ENCODE measurements at regions not wholly inside any gene's neighbourhood (a gene's known extent, or its start where the extent isn't known, plus 50 kb on each side); places are given as distances from the start of the nearest gene placed in this dataset.

DNA sequence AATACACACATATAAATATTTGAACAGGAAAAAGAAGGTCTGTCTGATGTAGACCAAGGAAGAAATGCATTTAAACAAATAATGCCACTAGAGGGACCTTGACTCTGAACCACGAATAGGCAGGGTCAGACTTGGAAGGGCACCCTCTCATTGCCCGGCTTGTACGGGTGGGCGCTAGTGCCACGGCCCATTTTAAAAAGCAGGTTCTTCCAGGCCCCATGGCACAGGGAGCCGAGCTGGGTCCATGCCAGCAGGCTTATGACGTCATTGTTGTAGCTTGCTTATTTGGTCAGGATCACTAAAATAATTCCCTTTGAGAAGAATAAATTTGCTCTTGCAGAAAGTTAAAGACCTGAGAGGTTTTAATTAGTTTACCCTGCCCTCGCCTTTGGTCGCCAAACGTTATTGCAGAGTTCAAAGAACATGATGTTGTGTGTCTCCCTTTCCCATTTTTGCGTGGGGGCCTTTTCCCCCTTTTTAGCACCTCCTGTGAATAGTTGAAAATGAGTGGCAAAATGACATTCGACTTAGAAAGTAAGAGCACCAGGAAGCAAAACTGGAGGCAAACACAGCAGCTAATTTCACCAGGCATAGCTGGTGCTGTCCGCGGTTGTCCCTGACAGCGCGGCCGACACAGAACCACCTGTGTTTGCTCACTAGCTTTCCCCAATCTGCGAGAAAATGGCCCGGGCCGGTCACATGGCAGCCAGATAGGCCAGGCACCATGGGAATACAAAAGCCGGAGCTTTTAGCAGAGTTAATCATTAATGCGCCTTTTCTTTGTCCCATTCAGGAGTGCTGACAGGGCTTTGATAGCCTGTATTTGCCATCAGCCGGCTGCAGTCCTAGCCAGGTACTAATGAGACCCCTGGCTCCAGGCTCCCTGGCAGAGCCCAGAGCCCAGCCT, 93.8 kb downstream of the FOXA2 start (continued):
- TF ChIP-seq, protein P1, sequence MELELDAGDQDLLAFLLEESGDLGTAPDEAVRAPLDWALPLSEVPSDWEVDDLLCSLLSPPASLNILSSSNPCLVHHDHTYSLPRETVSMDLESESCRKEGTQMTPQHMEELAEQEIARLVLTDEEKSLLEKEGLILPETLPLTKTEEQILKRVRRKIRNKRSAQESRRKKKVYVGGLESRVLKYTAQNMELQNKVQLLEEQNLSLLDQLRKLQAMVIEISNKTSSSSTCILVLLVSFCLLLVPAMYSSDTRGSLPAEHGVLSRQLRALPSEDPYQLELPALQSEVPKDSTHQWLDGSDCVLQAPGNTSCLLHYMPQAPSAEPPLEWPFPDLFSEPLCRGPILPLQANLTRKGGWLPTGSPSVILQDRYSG (CRISPR knock-in tag; IDR thresholded peaks at IDR 0.05), result peak; percentile 53; the same call in 1 of the 2 replicates
- TF ChIP-seq, protein P2, sequence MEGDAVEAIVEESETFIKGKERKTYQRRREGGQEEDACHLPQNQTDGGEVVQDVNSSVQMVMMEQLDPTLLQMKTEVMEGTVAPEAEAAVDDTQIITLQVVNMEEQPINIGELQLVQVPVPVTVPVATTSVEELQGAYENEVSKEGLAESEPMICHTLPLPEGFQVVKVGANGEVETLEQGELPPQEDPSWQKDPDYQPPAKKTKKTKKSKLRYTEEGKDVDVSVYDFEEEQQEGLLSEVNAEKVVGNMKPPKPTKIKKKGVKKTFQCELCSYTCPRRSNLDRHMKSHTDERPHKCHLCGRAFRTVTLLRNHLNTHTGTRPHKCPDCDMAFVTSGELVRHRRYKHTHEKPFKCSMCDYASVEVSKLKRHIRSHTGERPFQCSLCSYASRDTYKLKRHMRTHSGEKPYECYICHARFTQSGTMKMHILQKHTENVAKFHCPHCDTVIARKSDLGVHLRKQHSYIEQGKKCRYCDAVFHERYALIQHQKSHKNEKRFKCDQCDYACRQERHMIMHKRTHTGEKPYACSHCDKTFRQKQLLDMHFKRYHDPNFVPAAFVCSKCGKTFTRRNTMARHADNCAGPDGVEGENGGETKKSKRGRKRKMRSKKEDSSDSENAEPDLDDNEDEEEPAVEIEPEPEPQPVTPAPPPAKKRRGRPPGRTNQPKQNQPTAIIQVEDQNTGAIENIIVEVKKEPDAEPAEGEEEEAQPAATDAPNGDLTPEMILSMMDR (CRISPR knock-in tag; IDR thresholded peaks at IDR 0.05), result peak; percentile 81
- TF ChIP-seq, protein P3, sequence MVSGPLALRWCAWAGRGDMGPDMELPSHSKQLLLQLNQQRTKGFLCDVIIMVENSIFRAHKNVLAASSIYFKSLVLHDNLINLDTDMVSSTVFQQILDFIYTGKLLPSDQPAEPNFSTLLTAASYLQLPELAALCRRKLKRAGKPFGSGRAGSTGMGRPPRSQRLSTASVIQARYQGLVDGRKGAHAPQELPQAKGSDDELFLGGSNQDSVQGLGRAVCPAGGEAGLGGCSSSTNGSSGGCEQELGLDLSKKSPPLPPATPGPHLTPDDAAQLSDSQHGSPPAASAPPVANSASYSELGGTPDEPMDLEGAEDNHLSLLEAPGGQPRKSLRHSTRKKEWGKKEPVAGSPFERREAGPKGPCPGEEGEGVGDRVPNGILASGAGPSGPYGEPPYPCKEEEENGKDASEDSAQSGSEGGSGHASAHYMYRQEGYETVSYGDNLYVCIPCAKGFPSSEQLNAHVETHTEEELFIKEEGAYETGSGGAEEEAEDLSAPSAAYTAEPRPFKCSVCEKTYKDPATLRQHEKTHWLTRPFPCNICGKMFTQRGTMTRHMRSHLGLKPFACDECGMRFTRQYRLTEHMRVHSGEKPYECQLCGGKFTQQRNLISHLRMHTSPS (CRISPR knock-in tag; IDR thresholded peaks at IDR 0.05; ENCODE audit: low read depth), result peak; percentile 97
- peak; percentile 59; the same call in 1 of the 2 replicates for TF ChIP-seq SAFB2 (CRISPR knock-in tag; IDR thresholded peaks at IDR 0.05; ENCODE audit: borderline replicate concordance, low read depth)
- peak; percentile 95 for TF ChIP-seq RARA (CRISPR knock-in tag; IDR thresholded peaks at IDR 0.05)
- TF ChIP-seq, protein P4, sequence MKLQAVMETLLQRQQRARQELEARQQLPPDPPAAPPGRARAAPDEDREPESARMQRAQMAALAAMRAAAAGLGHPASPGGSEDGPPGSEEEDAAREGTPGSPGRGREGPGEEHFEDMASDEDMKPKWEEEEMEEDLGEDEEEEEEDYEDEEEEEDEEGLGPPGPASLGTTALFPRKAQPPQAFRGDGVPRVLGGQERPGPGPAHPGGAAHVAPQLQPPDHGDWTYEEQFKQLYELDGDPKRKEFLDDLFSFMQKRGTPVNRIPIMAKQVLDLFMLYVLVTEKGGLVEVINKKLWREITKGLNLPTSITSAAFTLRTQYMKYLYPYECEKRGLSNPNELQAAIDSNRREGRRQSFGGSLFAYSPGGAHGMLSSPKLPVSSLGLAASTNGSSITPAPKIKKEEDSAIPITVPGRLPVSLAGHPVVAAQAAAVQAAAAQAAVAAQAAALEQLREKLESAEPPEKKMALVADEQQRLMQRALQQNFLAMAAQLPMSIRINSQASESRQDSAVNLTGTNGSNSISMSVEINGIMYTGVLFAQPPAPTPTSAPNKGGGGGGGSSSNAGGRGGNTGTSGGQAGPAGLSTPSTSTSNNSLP (IDR thresholded peaks at IDR 0.05; ENCODE audit: low read depth, low read length), result peak; percentile 81
- peak; percentile 98 for TF ChIP-seq SIN3A (IDR thresholded peaks at IDR 0.05; ENCODE audit: borderline replicate concordance, low read depth, low read length)
- TF ChIP-seq, protein P5, sequence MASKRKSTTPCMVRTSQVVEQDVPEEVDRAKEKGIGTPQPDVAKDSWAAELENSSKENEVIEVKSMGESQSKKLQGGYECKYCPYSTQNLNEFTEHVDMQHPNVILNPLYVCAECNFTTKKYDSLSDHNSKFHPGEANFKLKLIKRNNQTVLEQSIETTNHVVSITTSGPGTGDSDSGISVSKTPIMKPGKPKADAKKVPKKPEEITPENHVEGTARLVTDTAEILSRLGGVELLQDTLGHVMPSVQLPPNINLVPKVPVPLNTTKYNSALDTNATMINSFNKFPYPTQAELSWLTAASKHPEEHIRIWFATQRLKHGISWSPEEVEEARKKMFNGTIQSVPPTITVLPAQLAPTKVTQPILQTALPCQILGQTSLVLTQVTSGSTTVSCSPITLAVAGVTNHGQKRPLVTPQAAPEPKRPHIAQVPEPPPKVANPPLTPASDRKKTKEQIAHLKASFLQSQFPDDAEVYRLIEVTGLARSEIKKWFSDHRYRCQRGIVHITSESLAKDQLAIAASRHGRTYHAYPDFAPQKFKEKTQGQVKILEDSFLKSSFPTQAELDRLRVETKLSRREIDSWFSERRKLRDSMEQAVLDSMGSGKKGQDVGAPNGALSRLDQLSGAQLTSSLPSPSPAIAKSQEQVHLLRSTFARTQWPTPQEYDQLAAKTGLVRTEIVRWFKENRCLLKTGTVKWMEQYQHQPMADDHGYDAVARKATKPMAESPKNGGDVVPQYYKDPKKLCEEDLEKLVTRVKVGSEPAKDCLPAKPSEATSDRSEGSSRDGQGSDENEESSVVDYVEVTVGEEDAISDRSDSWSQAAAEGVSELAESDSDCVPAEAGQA (IDR thresholded peaks at IDR 0.05; ENCODE audit: low read depth), result peak; percentile 82; the same call in 1 of the 2 replicates
- TF ChIP-seq, protein P5 (CRISPR knock-in tag; IDR thresholded peaks at IDR 0.05; ENCODE audit: borderline replicate concordance), result no peak
- TF ChIP-seq RFXANK (CRISPR knock-in tag; IDR thresholded peaks at IDR 0.05), result no peak
- TF ChIP-seq CENPT (CRISPR knock-in tag; IDR thresholded peaks at IDR 0.05; ENCODE audit: low read depth), result no peak
- no peak for TF ChIP-seq PRPF4 (IDR thresholded peaks at IDR 0.05; ENCODE audit: low read depth, low read length, poor library complexity, severe bottlenecking)
- TF ChIP-seq MED13 (CRISPR knock-in tag; IDR thresholded peaks at IDR 0.05), result 0 out of 2 replicates have a peak, but pooled peaks have one; percentile 26
- TF ChIP-seq, protein P6, sequence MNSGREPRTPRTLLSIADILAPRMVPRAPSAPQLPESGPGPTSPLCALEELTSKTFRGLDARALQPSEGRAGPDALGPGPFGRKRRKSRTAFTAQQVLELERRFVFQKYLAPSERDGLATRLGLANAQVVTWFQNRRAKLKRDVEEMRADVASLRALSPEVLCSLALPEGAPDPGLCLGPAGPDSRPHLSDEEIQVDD (CRISPR knock-in tag; IDR thresholded peaks at IDR 0.05; ENCODE audit: borderline replicate concordance), result peak; percentile 82; the same call in 1 of the 2 replicates
- TF ChIP-seq HDAC2 (CRISPR knock-in tag; IDR thresholded peaks at IDR 0.05), result peak; percentile 91

Data from HepG2 (cell line).